Heart left ventricle (tissue), 13 donors: ENCODE measurements at regions not wholly inside any gene's neighbourhood (a gene's known extent, or its start where the extent isn't known, plus 50 kb on each side); places are given as distances from the start of the nearest gene placed in this dataset.

Experiments used
- POLR2A ChIP-seq, 2 donors: fragments of 450-650 bp; IDR thresholded peaks; one replicate each; pipeline ENCODE4 v1.6.1; 2017; ENCODE audit warnings: antibody characterized with exemption in 2 of 2, mild to moderate bottlenecking in 2 of 2, moderate library complexity in 2 of 2
- TF ChIP-seq, protein P1 (sequence below), 12 donors: fragments of 200-600 bp; sonication (generic) in 4 of 12; IDR thresholded peaks; one replicate each; pipeline versions ENCODE4 v1.5.0 to v1.8.0; 2018 to 2022; ENCODE audit warnings: antibody characterized with exemption in 12 of 12, mild to moderate bottlenecking in 5 of 12
- donor health status: ischemic (EF 13 %, LVEDD 7.1; RV severe dilation, severe dysfunction).
- donor health status: DM: no; HTN: yes; CAD: no.
- donor health status: DM: no; HTN: no; CAD: no.
- donor health status: ischemic (EF 25% LVEDD 6.9; RV normal size, moderate dysfunction).
- donor health status: ischemic (EF 25% LVEDD 5.7; RV mildly dilated, moderate dysfunction).
- donor health status: ischemic (EF 35%, LVEDD 5.7; RV mildly dilated, moderate dysfunction).
- donor health status: nonischemic (EF 11% LVEDD 7.7; RV severe dilation, severe dysfunction).
- donor health status: DM: yes; HTN: yes; CAD: no.
- donor health status: PGD.
- donor health status: ischemic (EF 29% LVEDD 5.4; RV normal size, mild dysfunction).
- donor health status: nonischemic (EF 23%, LVEDD 6.1; RV moderate dilation, normal function).

- TF ChIP-seq, protein P1, sequence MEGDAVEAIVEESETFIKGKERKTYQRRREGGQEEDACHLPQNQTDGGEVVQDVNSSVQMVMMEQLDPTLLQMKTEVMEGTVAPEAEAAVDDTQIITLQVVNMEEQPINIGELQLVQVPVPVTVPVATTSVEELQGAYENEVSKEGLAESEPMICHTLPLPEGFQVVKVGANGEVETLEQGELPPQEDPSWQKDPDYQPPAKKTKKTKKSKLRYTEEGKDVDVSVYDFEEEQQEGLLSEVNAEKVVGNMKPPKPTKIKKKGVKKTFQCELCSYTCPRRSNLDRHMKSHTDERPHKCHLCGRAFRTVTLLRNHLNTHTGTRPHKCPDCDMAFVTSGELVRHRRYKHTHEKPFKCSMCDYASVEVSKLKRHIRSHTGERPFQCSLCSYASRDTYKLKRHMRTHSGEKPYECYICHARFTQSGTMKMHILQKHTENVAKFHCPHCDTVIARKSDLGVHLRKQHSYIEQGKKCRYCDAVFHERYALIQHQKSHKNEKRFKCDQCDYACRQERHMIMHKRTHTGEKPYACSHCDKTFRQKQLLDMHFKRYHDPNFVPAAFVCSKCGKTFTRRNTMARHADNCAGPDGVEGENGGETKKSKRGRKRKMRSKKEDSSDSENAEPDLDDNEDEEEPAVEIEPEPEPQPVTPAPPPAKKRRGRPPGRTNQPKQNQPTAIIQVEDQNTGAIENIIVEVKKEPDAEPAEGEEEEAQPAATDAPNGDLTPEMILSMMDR (IDR thresholded peaks at IDR 0.05), result no peak
- no peak for TF ChIP-seq POLR2A (IDR thresholded peaks at IDR 0.05)
Measured at GRCh38 chr9:24602693-24603352, 57.1 kb upstream of the IZUMO3 start.
